GM21423 (cell line): ENCODE measurements at regions not wholly inside any gene's neighbourhood (a gene's known extent, or its start where the extent isn't known, plus 50 kb on each side); places are given as distances from the start of the nearest gene placed in this dataset.
"Not testable (repeated sequence)": the region's sequence is repeated elsewhere in the genome, so short reads cannot be mapped to it uniquely, and the experiment has no call there.

ENCODE experiments used
- ATAC-seq: cut with Tn5 transposase; IDR thresholded peaks from one replicate; pipeline ENCODE4 v1.9.1; 2021; ENCODE audit warnings: mild to moderate bottlenecking, moderate library complexity; ENCODE audit not compliant: unreplicated experiment

DNA sequence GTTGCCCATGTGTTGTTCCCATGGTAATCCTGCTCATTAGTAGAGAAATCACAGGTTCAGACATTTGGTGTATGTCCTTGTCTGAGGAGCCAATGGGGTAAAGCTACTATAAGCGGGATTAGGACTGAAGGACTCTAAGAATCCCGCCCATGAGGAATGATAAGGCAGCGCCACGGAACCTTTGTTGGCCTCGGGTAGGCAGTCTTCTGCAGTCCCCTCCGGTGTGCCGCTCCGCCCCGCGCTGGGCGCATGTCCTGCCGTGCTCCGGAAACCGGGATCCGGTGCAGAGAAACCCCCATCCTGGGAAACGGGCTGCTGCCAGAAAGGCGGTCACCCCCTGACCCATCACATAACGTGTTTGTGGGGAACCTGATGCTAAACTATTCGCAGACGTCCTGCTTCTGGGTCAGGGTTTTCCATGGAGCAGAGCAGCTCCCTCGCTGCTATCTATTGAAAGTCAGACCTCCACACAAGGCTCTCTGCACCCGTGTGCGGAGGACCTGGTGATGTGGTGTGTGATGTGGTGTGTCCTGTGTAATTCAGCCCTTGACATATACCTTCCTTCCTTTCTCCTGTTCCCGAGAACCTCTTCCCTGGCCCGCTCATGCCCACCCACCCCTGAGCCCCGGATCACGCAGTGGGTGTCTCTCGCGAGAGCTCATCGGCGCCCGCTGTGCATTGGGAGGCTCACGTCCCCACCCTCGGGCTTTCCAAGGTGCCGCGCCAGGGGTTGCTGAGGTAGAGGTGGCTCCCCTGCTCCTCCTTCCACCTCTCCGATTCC lies 220.8 kb upstream of the HSFY1 start:
- peak; percentile 65 for ATAC-seq

DNA sequence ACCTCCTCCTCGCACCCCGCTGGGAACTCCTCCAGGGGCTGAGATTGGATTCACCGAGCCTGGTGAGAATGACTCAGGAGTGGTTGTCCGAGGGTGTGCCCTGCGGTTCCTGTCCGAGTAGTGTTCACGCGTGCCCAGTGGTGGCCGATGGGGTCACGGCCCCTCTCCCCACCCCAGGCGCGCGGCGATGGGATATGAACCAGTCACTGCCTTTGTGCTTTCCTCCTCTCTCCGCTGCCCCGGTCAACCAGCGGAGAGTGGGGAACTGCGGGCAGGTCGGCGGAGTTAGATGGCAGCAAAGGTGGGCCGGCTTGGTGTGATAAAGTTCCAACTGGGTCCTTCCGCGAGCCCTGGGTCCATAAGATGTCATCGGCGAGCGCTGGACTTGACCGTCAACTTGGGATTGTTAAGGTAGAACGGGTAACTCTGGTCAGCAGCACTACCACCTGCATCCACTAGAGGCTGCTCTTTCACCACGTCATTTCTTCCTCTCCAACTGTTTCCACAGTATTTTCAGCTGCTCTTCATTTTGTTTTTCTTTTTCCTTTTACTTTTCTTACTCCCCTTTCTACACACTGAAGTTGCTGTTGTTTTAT lies 220.1 kb upstream of the HSFY1 start:
- peak; percentile 78 for ATAC-seq

GRCh38 chrY:18342496-18342895 lies 204.0 kb upstream of the HSFY1 start:
- ATAC-seq: not testable (repeated sequence)
